ENCODE measurements at regions not wholly inside any gene's neighbourhood (a gene's known extent, or its start where the extent isn't known, plus 50 kb on each side); places are given as distances from the start of the nearest gene placed in this dataset.

- Histone ChIP-seq H3K9me3 (no peaks in the 10 kb centered on the region), H3K4me1 (no peaks in the 10 kb centered on the region), H3K36me3 (no peaks in the 10 kb centered on the region), H3K27me3 (peaks cover 0 to 4% of the 10 kb centered on the region in 2 donors), H3K27ac (peak overlapping the region; percentile 40 to 52), H3K4me3 (no peak overlapping the region)
- DNase-seq (ENCODE audit: low spot score in 2 of 2), result peak; percentile 81 to 87
- no peak for TF ChIP-seq POLR2A (IDR thresholded peaks at IDR 0.05)
- TF ChIP-seq POLR2AphosphoS5 (IDR thresholded peaks at IDR 0.05), result peak; percentile 52 to 69 (median 63)
- no peak for TF ChIP-seq CTCF (IDR thresholded peaks at IDR 0.05)
- intact Hi-C loops (cut with DNase I; ENCODE audit: low total_unique reads), result no loop called here
Observed at GRCh38 chr1:212518188-212519054, 85.7 kb downstream of the NENF start.

- DNase-seq (ENCODE audit: low spot score in 2 of 2), result no peak
- Histone ChIP-seq H3K9me3 (no peaks in the 10 kb centered on the region), H3K4me3 (no peak overlapping the region), H3K4me1 (no peaks in the 10 kb centered on the region), H3K27ac (peak overlapping the region in 1 of 2 donors; percentile 52), H3K27me3 (peaks cover 0 to 4% of the 10 kb centered on the region in 2 donors), H3K36me3 (no peaks in the 10 kb centered on the region)
- no peak for TF ChIP-seq POLR2A (IDR thresholded peaks at IDR 0.05)
- no peak for TF ChIP-seq CTCF (IDR thresholded peaks at IDR 0.05)
- TF ChIP-seq POLR2AphosphoS5 (IDR thresholded peaks at IDR 0.05), result no peak
- intact Hi-C loops (cut with DNase I; ENCODE audit: low total_unique reads), result no loop called here
Observed at GRCh38 chr1:212519131-212519530, 86.4 kb downstream of the NENF start.

GRCh38 chr1:212520299-212520698, 87.6 kb downstream of the NENF start:
- no peaks in the 10 kb centered on the region for H3K9me3 ChIP-seq
- no peak for DNase-seq (ENCODE audit: low spot score in 2 of 2)
- no peak for TF ChIP-seq POLR2AphosphoS5 (IDR thresholded peaks at IDR 0.05)
- no peak for TF ChIP-seq POLR2A (IDR thresholded peaks at IDR 0.05)
- TF ChIP-seq CTCF (IDR thresholded peaks at IDR 0.05), result no peak
- no peak overlapping the region for H3K4me3 ChIP-seq
- H3K4me1 ChIP-seq, result no peaks in the 10 kb centered on the region
- intact Hi-C loops (cut with DNase I; ENCODE audit: low total_unique reads), result no loop called here
- H3K27ac ChIP-seq, result no peak overlapping the region
- no peaks in the 10 kb centered on the region for H3K27me3 ChIP-seq
- H3K36me3 ChIP-seq, result no peaks in the 10 kb centered on the region

GRCh38 chr1:212520746-212521145, 87.8 kb upstream of the ATF3 start:
- Histone ChIP-seq H3K4me3 (no peak overlapping the region), H3K4me1 (no peaks in the 10 kb centered on the region), H3K27me3 (no peaks in the 10 kb centered on the region), H3K27ac (no peak overlapping the region), H3K36me3 (no peaks in the 10 kb centered on the region), H3K9me3 (no peaks in the 10 kb centered on the region)
- TF ChIP-seq CTCF (IDR thresholded peaks at IDR 0.05) (no peak), POLR2AphosphoS5 (IDR thresholded peaks at IDR 0.05) (no peak), POLR2A (IDR thresholded peaks at IDR 0.05) (no peak)
- intact Hi-C loops (cut with DNase I; ENCODE audit: low total_unique reads), result no loop called here
- DNase-seq (ENCODE audit: low spot score in 2 of 2), result no peak

GRCh38 chr1:212525479-212526110, 83.0 kb upstream of the ATF3 start:
- no peaks in the 10 kb centered on the region for H3K9me3 ChIP-seq
- DNase-seq (ENCODE audit: low spot score in 2 of 2), result no peak
- H3K36me3 ChIP-seq, result no peaks in the 10 kb centered on the region
- no peak overlapping the region for H3K4me3 ChIP-seq
- H3K27me3 ChIP-seq, result no peaks in the 10 kb centered on the region
- TF ChIP-seq POLR2A (IDR thresholded peaks at IDR 0.05) (no peak), CTCF (IDR thresholded peaks at IDR 0.05) (no peak), POLR2AphosphoS5 (IDR thresholded peaks at IDR 0.05) (no peak)
- no peaks in the 10 kb centered on the region for H3K4me1 ChIP-seq
- no peak overlapping the region for H3K27ac ChIP-seq
- intact Hi-C loops (cut with DNase I; ENCODE audit: low total_unique reads), result no loop called here
